ENCODE measurements at regions not wholly inside any gene's neighbourhood (a gene's known extent, or its start where the extent isn't known, plus 50 kb on each side); places are given as distances from the start of the nearest gene placed in this dataset.
"Not testable (repeated sequence)": the region's sequence is repeated elsewhere in the genome, so short reads cannot be mapped to it uniquely, and the experiment has no call there.

GRCh38 chr1:148277865-148278279 lies 125.8 kb upstream of the NBPF11 start:
- not testable (repeated sequence) for H3K27me3 ChIP-seq (ENCODE audit: control insufficient read depth, insufficient read depth, low read length); H3K4me3 ChIP-seq (ENCODE audit: low read depth, low read length); H3K4me1 ChIP-seq (ENCODE audit: control insufficient read depth, insufficient read depth, low read length); H3K36me3 ChIP-seq (ENCODE audit: control insufficient read depth, insufficient read depth, low read length); H3K9me3 ChIP-seq (ENCODE audit: control insufficient read depth, insufficient read depth, low read length)
- H3K9ac ChIP-seq (ENCODE audit: low read depth, low read length) = peak overlapping the region; percentile 37

- H3K4me3 ChIP-seq (ENCODE audit: low read depth, low read length); H3K4me1 ChIP-seq (ENCODE audit: control insufficient read depth, insufficient read depth, low read length); H3K27me3 ChIP-seq (ENCODE audit: control insufficient read depth, insufficient read depth, low read length); H3K9me3 ChIP-seq (ENCODE audit: control insufficient read depth, insufficient read depth, low read length); H3K36me3 ChIP-seq (ENCODE audit: control insufficient read depth, insufficient read depth, low read length); H3K9ac ChIP-seq (ENCODE audit: low read depth, low read length): not testable (repeated sequence)
Observed at GRCh38 chr1:148267066-148267465, 115.0 kb upstream of the NBPF11 start.

GRCh38 chr1:148264374-148265276 lies 112.5 kb upstream of the NBPF11 start:
- H3K9me3 ChIP-seq (ENCODE audit: control insufficient read depth, insufficient read depth, low read length) = no peaks in the 10 kb centered on the region
- no peaks in the 10 kb centered on the region for H3K36me3 ChIP-seq (ENCODE audit: control insufficient read depth, insufficient read depth, low read length)
- H3K4me1 ChIP-seq (ENCODE audit: control insufficient read depth, insufficient read depth, low read length) = no peaks in the 10 kb centered on the region
- H3K9ac ChIP-seq (ENCODE audit: low read depth, low read length) = peak overlapping the region; percentile 73
- H3K4me3 ChIP-seq (ENCODE audit: low read depth, low read length) = peak overlapping the region; percentile 73
- H3K27me3 ChIP-seq (ENCODE audit: control insufficient read depth, insufficient read depth, low read length) = no peaks in the 10 kb centered on the region

GRCh38 chr1:148263906-148264255 lies 111.8 kb upstream of the NBPF11 start:
- Histone ChIP-seq H3K4me1 (ENCODE audit: control insufficient read depth, insufficient read depth, low read length) (no peaks in the 10 kb centered on the region), H3K9me3 (ENCODE audit: control insufficient read depth, insufficient read depth, low read length) (no peaks in the 10 kb centered on the region), H3K36me3 (ENCODE audit: control insufficient read depth, insufficient read depth, low read length) (no peaks in the 10 kb centered on the region), H3K9ac (ENCODE audit: low read depth, low read length) (peak overlapping the region; percentile 13), H3K4me3 (ENCODE audit: low read depth, low read length) (peak overlapping the region; percentile 50), H3K27me3 (ENCODE audit: control insufficient read depth, insufficient read depth, low read length) (no peaks in the 10 kb centered on the region)

- no peaks in the 10 kb centered on the region for H3K36me3 ChIP-seq (ENCODE audit: control insufficient read depth, insufficient read depth, low read length)
- no peaks in the 10 kb centered on the region for H3K9me3 ChIP-seq (ENCODE audit: control insufficient read depth, insufficient read depth, low read length)
- H3K4me3 ChIP-seq (ENCODE audit: low read depth, low read length) = peak overlapping the region; percentile 61
- H3K9ac ChIP-seq (ENCODE audit: low read depth, low read length) = peak overlapping the region; percentile 99
- no peaks in the 10 kb centered on the region for H3K4me1 ChIP-seq (ENCODE audit: control insufficient read depth, insufficient read depth, low read length)
- H3K27me3 ChIP-seq (ENCODE audit: control insufficient read depth, insufficient read depth, low read length) = no peaks in the 10 kb centered on the region
Observed at GRCh38 chr1:148263128-148263905, 111.2 kb upstream of the NBPF11 start.

- H3K9me3 ChIP-seq (ENCODE audit: control insufficient read depth, insufficient read depth, low read length); H3K9ac ChIP-seq (ENCODE audit: low read depth, low read length); H3K36me3 ChIP-seq (ENCODE audit: control insufficient read depth, insufficient read depth, low read length); H3K4me3 ChIP-seq (ENCODE audit: low read depth, low read length); H3K27me3 ChIP-seq (ENCODE audit: control insufficient read depth, insufficient read depth, low read length); H3K4me1 ChIP-seq (ENCODE audit: control insufficient read depth, insufficient read depth, low read length): not testable (repeated sequence)
Observed at GRCh38 chr1:148261684-148262083, 109.6 kb upstream of the NBPF11 start.

GRCh38 chr1:148257886-148258285 lies 105.8 kb upstream of the NBPF11 start:
- not testable (repeated sequence) for H3K4me3 ChIP-seq (ENCODE audit: low read depth, low read length); H3K9ac ChIP-seq (ENCODE audit: low read depth, low read length); H3K36me3 ChIP-seq (ENCODE audit: control insufficient read depth, insufficient read depth, low read length); H3K27me3 ChIP-seq (ENCODE audit: control insufficient read depth, insufficient read depth, low read length); H3K4me1 ChIP-seq (ENCODE audit: control insufficient read depth, insufficient read depth, low read length); H3K9me3 ChIP-seq (ENCODE audit: control insufficient read depth, insufficient read depth, low read length)

GRCh38 chr1:148254611-148255429 lies 102.7 kb upstream of the NBPF11 start:
- H3K36me3 ChIP-seq (ENCODE audit: control insufficient read depth, insufficient read depth, low read length); H3K4me1 ChIP-seq (ENCODE audit: control insufficient read depth, insufficient read depth, low read length); H3K9me3 ChIP-seq (ENCODE audit: control insufficient read depth, insufficient read depth, low read length); H3K27me3 ChIP-seq (ENCODE audit: control insufficient read depth, insufficient read depth, low read length); H3K9ac ChIP-seq (ENCODE audit: low read depth, low read length); H3K4me3 ChIP-seq (ENCODE audit: low read depth, low read length): not testable (repeated sequence)

- H3K9me3 ChIP-seq (ENCODE audit: control insufficient read depth, insufficient read depth, low read length); H3K27me3 ChIP-seq (ENCODE audit: control insufficient read depth, insufficient read depth, low read length); H3K36me3 ChIP-seq (ENCODE audit: control insufficient read depth, insufficient read depth, low read length); H3K4me3 ChIP-seq (ENCODE audit: low read depth, low read length); H3K4me1 ChIP-seq (ENCODE audit: control insufficient read depth, insufficient read depth, low read length); H3K9ac ChIP-seq (ENCODE audit: low read depth, low read length): not testable (repeated sequence)
Observed at GRCh38 chr1:148253808-148254207, 101.7 kb upstream of the NBPF11 start.

GRCh38 chr1:148248798-148249197 lies 96.7 kb upstream of the NBPF11 start:
- not testable (repeated sequence) for H3K4me3 ChIP-seq (ENCODE audit: low read depth, low read length); H3K27me3 ChIP-seq (ENCODE audit: control insufficient read depth, insufficient read depth, low read length); H3K4me1 ChIP-seq (ENCODE audit: control insufficient read depth, insufficient read depth, low read length); H3K36me3 ChIP-seq (ENCODE audit: control insufficient read depth, insufficient read depth, low read length); H3K9ac ChIP-seq (ENCODE audit: low read depth, low read length); H3K9me3 ChIP-seq (ENCODE audit: control insufficient read depth, insufficient read depth, low read length)

GRCh38 chr1:148246258-148246861 lies 94.3 kb upstream of the NBPF11 start:
- not testable (repeated sequence) for H3K4me1 ChIP-seq (ENCODE audit: control insufficient read depth, insufficient read depth, low read length); H3K36me3 ChIP-seq (ENCODE audit: control insufficient read depth, insufficient read depth, low read length); H3K9me3 ChIP-seq (ENCODE audit: control insufficient read depth, insufficient read depth, low read length); H3K27me3 ChIP-seq (ENCODE audit: control insufficient read depth, insufficient read depth, low read length)
- Histone ChIP-seq H3K9ac (ENCODE audit: low read depth, low read length) (peak overlapping the region; percentile 37), H3K4me3 (ENCODE audit: low read depth, low read length) (peak overlapping the region; percentile 55)
